Thoracic aorta (tissue), 2 donors: ENCODE measurements at regions not wholly inside any gene's neighbourhood (a gene's known extent, or its start where the extent isn't known, plus 50 kb on each side); places are given as distances from the start of the nearest gene placed in this dataset.
"Not testable (repeated sequence)": the region's sequence is repeated elsewhere in the genome, so short reads cannot be mapped to it uniquely, and the experiment has no call there.

Source experiments
- ATAC-seq: fragments of 150-250 bp; one replicate; pipeline ENCODE4 v1.8.0; 2017; ENCODE audit warnings: low read depth; ENCODE audit not compliant: insufficient number of reproducible peaks, low FRiP score
- DNase-seq: peaks from one replicate; pipeline ENCODE4 v3.0.0-alpha.2; 2020; ENCODE audit warnings: low spot score
- H3K27ac ChIP-seq, 2 donors: fragments of 200-600 bp; sonication (generic); 1 replicate in 1 of 2; 2 replicates in 1 of 2; pipeline ENCODE4 v1.5.1; 2016; ENCODE audit warnings: mild to moderate bottlenecking in 2 of 2, moderate library complexity in 2 of 2
- H3K27me3 ChIP-seq: fragments of 200-600 bp; sonication (generic); replicated peaks from 2 replicates; pipeline ENCODE4 v1.6.0; 2016; ENCODE audit warnings: mild to moderate bottlenecking; ENCODE audit not compliant: insufficient read depth
- H3K36me3 ChIP-seq: fragments of 200-600 bp; sonication (generic); one replicate; pipeline ENCODE4 v1.5.1; 2016
- H3K4me1 ChIP-seq, 2 donors: fragments of 200-600 bp; sonication (generic); 1 replicate in 1 of 2; 2 replicates in 1 of 2; pipeline versions ENCODE4 v1.5.1 to v1.6.0; 2016; ENCODE audit warnings: low read depth in 2 of 2, mild to moderate bottlenecking in 1 of 2; ENCODE audit not compliant: control insufficient read depth in 1 of 2
- H3K4me3 ChIP-seq: fragments of 200-600 bp; sonication (generic); 2 replicates; pipeline ENCODE4 v1.5.1; 2016; ENCODE audit warnings: mild to moderate bottlenecking
- H3K9me3 ChIP-seq: fragments of 200-600 bp; sonication (generic); 2 replicates; pipeline ENCODE4 v1.5.1; 2016
- TF ChIP-seq, protein P1 (sequence below): fragments of 200-600 bp; sonication (generic); IDR thresholded peaks from one replicate; pipeline ENCODE4 v1.5.1; 2019; ENCODE audit warnings: antibody characterized with exemption

DNA sequence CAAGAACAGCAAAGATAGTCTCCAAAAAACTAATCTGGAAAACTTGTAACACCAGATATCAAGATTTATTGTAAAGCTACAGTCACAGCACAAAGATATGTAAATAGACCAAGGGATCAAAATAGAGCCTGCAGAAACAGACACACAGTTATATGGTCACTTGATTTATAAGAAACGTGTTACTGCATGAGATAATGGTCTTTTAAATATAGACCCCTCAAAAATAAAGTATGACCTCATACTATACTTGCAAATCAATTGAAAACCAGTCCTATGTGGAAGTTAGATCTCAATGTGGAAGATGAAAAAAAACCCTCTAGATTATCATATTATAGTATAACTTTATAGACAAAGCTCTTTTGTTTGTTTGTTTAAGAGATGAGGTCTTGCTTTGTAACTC is 247.3 kb upstream of the CNR1 start:
- no peak overlapping the region for H3K27ac ChIP-seq
- H3K27me3 ChIP-seq, result no peaks in the 10 kb centered on the region
- H3K4me1 ChIP-seq, result no peaks in the 10 kb centered on the region
- TF ChIP-seq, protein P1, sequence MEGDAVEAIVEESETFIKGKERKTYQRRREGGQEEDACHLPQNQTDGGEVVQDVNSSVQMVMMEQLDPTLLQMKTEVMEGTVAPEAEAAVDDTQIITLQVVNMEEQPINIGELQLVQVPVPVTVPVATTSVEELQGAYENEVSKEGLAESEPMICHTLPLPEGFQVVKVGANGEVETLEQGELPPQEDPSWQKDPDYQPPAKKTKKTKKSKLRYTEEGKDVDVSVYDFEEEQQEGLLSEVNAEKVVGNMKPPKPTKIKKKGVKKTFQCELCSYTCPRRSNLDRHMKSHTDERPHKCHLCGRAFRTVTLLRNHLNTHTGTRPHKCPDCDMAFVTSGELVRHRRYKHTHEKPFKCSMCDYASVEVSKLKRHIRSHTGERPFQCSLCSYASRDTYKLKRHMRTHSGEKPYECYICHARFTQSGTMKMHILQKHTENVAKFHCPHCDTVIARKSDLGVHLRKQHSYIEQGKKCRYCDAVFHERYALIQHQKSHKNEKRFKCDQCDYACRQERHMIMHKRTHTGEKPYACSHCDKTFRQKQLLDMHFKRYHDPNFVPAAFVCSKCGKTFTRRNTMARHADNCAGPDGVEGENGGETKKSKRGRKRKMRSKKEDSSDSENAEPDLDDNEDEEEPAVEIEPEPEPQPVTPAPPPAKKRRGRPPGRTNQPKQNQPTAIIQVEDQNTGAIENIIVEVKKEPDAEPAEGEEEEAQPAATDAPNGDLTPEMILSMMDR, result no peak
- no peak overlapping the region for H3K4me3 ChIP-seq
- no peak for ATAC-seq
- no peak for DNase-seq
- H3K9me3 ChIP-seq, result peaks cover 3% of the 10 kb centered on the region
- H3K36me3 ChIP-seq, result no peaks in the 10 kb centered on the region

DNA sequence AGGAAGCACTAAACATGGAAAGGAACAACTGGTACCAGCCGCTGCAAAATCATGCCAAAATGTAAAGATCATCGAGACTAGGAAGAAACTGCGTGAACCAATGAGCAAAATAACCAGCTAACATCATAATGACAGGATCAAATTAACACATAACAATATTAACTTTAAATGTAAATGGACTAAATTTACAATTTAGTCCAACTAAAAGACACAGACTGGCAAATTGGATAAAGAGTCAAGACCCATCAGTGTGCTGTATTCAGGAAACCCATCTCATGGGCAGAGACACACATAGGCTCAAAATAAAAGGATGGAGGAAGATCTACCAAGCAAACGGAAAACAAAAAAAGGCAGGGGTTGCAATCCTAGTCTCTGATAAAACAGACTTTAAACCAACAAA is 242.2 kb upstream of the CNR1 start:
- not testable (repeated sequence) for H3K4me3 ChIP-seq, H3K27ac ChIP-seq, DNase-seq, ATAC-seq, H3K36me3 ChIP-seq, H3K4me1 ChIP-seq, H3K9me3 ChIP-seq, H3K27me3 ChIP-seq

DNA sequence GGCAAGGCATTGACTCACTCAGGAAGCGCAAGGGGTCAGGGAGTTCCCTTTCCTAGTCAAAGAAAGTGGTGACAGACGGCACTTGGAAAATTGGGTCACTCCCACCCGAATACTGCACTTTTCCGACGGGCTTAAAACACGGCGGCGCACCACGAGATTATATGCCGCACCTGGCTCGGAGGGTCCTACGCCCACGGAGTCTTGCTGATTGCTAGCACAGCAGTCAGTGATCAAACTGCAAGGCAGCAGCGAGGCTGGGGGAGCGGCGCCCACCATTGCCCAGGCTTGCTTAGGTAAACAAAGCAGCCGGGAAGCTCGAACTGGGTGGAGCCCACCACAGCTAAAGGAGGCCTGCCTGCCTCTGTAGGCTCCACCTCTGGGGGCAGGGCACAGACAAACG is 240.5 kb upstream of the CNR1 start:
- H3K36me3 ChIP-seq, ATAC-seq, H3K9me3 ChIP-seq, H3K4me3 ChIP-seq, DNase-seq, H3K4me1 ChIP-seq, H3K27ac ChIP-seq, H3K27me3 ChIP-seq: not testable (repeated sequence)

DNA sequence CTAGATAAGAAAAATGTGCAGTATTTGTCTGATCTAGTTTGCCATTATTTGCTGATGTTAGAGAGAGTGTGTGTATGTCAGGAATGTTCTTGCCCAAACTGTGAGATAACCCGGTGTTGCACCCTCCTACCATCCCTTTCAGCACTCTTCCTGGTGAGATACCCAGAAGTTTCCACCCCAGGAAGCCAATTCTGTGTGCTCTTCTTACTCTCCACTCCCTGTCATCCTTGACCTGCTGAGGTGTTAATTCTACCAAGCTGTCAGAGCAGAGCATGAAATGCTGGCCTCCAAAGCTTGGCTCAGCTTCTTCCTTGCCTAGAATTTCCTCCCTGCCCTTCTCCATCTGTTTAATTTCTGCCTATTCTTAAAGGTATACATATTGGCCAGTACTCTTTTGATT is 237.3 kb upstream of the CNR1 start:
- Histone ChIP-seq H3K9me3 (no peaks in the 10 kb centered on the region), H3K4me1 (peaks cover 0 to 3% of the 10 kb centered on the region in 2 donors), H3K27ac (no peak overlapping the region), H3K4me3 (no peak overlapping the region), H3K36me3 (no peaks in the 10 kb centered on the region), H3K27me3 (no peaks in the 10 kb centered on the region)
- DNase-seq (no peak), ATAC-seq (no peak)
- TF ChIP-seq, protein P1, result no peak

DNA sequence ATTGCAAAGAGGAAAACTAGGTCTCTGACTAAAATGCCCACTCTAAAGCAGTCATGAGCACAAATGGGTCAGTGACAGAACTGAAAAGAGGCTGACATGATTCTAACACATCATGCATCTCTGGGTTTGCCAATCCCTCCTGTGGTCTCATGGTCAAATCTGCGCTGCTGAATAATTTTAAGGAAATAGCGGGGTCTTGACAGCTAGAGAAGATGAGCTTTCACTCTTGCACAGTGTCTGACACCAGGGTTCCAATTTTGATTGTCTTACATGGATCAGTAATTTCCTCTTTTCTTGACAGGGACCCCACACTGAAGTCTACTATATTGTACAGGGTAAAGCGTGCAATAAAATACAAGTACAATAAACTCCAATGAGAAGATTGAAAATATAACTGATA is 236.8 kb upstream of the CNR1 start:
- no peak overlapping the region for H3K4me3 ChIP-seq
- no peaks in the 10 kb centered on the region for H3K36me3 ChIP-seq
- no peak for DNase-seq
- TF ChIP-seq, protein P1, result no peak
- H3K4me1 ChIP-seq, result peaks cover 0 to 3% of the 10 kb centered on the region in 2 donors
- ATAC-seq, result no peak
- no peak overlapping the region for H3K27ac ChIP-seq
- no peaks in the 10 kb centered on the region for H3K27me3 ChIP-seq
- no peaks in the 10 kb centered on the region for H3K9me3 ChIP-seq

DNA sequence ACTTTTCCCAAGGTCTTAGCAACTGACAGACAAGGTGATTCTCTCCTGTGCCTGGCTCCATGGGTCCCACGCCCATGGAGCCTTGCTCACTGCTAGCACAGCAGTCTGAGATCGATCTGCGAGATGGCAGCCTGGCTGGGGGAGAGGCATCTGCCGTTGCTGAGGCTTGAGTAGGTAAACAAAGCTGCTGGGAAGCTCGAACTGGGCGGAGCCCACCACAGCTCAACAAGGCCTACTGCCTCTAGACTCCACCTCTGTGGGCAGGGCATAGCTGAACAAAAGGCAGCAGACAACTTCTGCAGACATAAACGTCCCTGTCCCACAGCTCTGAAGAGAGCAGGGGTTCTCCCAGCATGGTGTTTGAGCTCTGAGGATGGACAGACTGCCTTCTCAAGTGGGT is 224.9 kb upstream of the CNR1 start:
- not testable (repeated sequence) for H3K9me3 ChIP-seq, DNase-seq, H3K27ac ChIP-seq, H3K36me3 ChIP-seq, H3K4me1 ChIP-seq, ATAC-seq, H3K27me3 ChIP-seq, H3K4me3 ChIP-seq

DNA sequence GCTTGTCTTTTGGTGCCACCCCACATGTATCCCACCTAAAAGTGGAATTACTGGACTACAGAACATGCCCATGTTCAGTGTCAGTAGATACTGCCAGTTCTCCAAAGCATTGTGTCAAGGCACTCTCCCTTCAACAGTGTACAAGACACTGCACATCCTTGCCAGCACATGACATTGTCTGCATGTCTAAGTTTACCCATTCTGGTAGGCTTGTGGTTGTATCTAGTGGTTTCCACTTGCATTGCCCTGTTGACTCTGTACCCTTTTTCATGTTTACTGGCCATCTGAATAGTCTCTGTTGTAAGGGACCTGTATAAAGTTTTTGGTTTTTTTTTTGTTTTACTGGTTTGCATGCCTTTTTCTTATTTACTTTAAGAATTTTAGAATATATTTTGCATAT is 222.4 kb upstream of the CNR1 start:
- Histone ChIP-seq H3K4me3 (no peak overlapping the region), H3K9me3 (no peaks in the 10 kb centered on the region), H3K27ac (no peak overlapping the region), H3K27me3 (no peaks in the 10 kb centered on the region), H3K4me1 (no peaks in the 10 kb centered on the region), H3K36me3 (no peaks in the 10 kb centered on the region)
- DNase-seq (no peak), ATAC-seq (no peak)
- TF ChIP-seq, protein P1, result no peak
